Endothelial cell of umbilical vein (primary cell): ENCODE measurements at regions not wholly inside any gene's neighbourhood (a gene's known extent, or its start where the extent isn't known, plus 50 kb on each side); places are given as distances from the start of the nearest gene placed in this dataset.

Source experiments
- BruUV-seq: library from RNA; stranded (reverse); fragments of 400-500 nt; replicated peaks from 2 replicates; lab custom pipeline; 2021; lab: Mats Ljungman, UMichigan
- CTCF ChIA-PET: fragments of 300-600, 350-600 bp; sonication (Branson Sonifier 250); formaldehyde crosslinking; loops from one replicate; lab custom pipeline; 2021; ENCODE audit warnings: antibody characterized with exemption, inconsistent platforms; lab: Charles Lee
- POLR2A ChIA-PET: fragments of 300-600, 350-600 bp; sonication (Branson Sonifier 250); formaldehyde crosslinking; loops from one replicate; lab custom pipeline; 2021; ENCODE audit warnings: antibody characterized with exemption, inconsistent platforms; lab: Charles Lee
- DNase-seq: peaks from one replicate; pipeline ENCODE4 v3.0.0-alpha.2; 2011; ENCODE audit warnings: low read depth, low spot score
- FAIRE-seq: peaks from 2 replicates; lab custom pipeline; 2011; peaks lifted over from hg19 to GRCh38; lab: Jason Lieb, UNC
- H2AFZ ChIP-seq: 2 replicates; pipeline ENCODE4 v1.6.0; 2012; ENCODE audit warnings: low read depth, low read length, control low read depth, inconsistent platforms
- H3K27ac ChIP-seq: 2 replicates; pipeline ENCODE4 v1.5.1; 2011; ENCODE audit warnings: low read depth, mild to moderate bottlenecking, control low read depth, low read length, moderate library complexity; ENCODE audit not compliant: insufficient read depth
- H3K27me3 ChIP-seq, 2 experiments: 2 replicates each; pipeline versions ENCODE4 v1.6.0 to v1.6.1; 2011; ENCODE audit warnings: low read length in 2 of 2, mixed read lengths in 1 of 2; ENCODE audit not compliant: control insufficient read depth in 2 of 2, insufficient read depth in 2 of 2
- H3K36me3 ChIP-seq, 2 experiments: 2 replicates in 1 of 2; 3 replicates in 1 of 2; pipeline ENCODE4 v1.5.1; 2011; ENCODE audit warnings: low read length in 2 of 2, mild to moderate bottlenecking in 1 of 2, moderate library complexity in 1 of 2; ENCODE audit not compliant: control insufficient read depth in 2 of 2, insufficient read depth in 2 of 2; ENCODE audit errors: extremely low read depth in 1 of 2
- H3K4me1 ChIP-seq: 3 replicates; pipeline ENCODE4 v1.5.1; 2011; ENCODE audit warnings: mild to moderate bottlenecking, low read length; ENCODE audit not compliant: control insufficient read depth, insufficient read depth; ENCODE audit errors: extremely low read depth
- H3K4me2 ChIP-seq: 2 replicates; pipeline ENCODE4 v1.6.1; 2011; ENCODE audit warnings: low read length, control low read depth, mixed read lengths; ENCODE audit not compliant: insufficient read depth
- H3K4me3 ChIP-seq, 3 experiments: fragments of 200-600 bp in 1 of 3; sonication (generic), shearing (Covaris generic) in 1 of 3; replicated peaks in 1 of 3; 2 replicates each; pipeline ENCODE4 v1.5.1; 2011 to 2016; ENCODE audit warnings: control low read depth in 3 of 3, low read length in 3 of 3, mild to moderate bottlenecking in 2 of 3, inconsistent platforms in 1 of 3, low read depth in 1 of 3, moderate library complexity in 1 of 3; ENCODE audit not compliant: insufficient read depth in 1 of 3
- H3K79me2 ChIP-seq: 2 replicates; pipeline ENCODE4 v1.6.0; 2012; ENCODE audit warnings: low read length, inconsistent platforms; ENCODE audit not compliant: control insufficient read depth, insufficient read depth
- H3K9ac ChIP-seq: replicated peaks from 2 replicates; pipeline ENCODE3; 2011; ENCODE audit warnings: low read length, control low read depth; ENCODE audit not compliant: insufficient read depth; ENCODE audit errors: extremely low read depth
- H3K9me1 ChIP-seq: replicated peaks from 3 replicates; pipeline ENCODE4 v1.6.0; 2011; ENCODE audit warnings: mild to moderate bottlenecking, low read length; ENCODE audit not compliant: control insufficient read depth, insufficient read depth; ENCODE audit errors: extremely low read depth
- H3K9me3 ChIP-seq: replicated peaks from 2 replicates; pipeline ENCODE4 v1.5.1; 2012; ENCODE audit warnings: low read length, inconsistent platforms; ENCODE audit not compliant: control insufficient read depth, insufficient read depth
- H4K20me1 ChIP-seq: replicated peaks from 2 replicates; pipeline ENCODE3; 2011; ENCODE audit warnings: mild to moderate bottlenecking, low read length; ENCODE audit not compliant: control insufficient read depth, insufficient read depth; ENCODE audit errors: extremely low read depth
- FOS ChIP-seq: IDR thresholded peaks from 2 replicates; pipeline ENCODE4 v1.6.1; 2011; ENCODE audit warnings: mild to moderate bottlenecking, low read length, moderate library complexity, borderline replicate concordance; ENCODE audit not compliant: insufficient read depth
- GATA2 ChIP-seq: IDR thresholded peaks from 2 replicates; pipeline ENCODE4 v1.7.0; 2011; ENCODE audit warnings: low read depth, mild to moderate bottlenecking, moderate library complexity, mixed read lengths, low read length; ENCODE audit not compliant: insufficient read length, insufficient read depth
- dilution Hi-C: fragments of 300-500 bp; cut with MboI; formaldehyde crosslinking; loops from one replicate; pipeline ENCODE4 v1.15.0; 2019; ENCODE audit warnings: low sequenced_read_pairs; ENCODE audit not compliant: extremely low pct_ligation_motif_present
- intact Hi-C: fragments of 100-400 bp; cut with micrococcal nuclease; formaldehyde crosslinking; loops from one replicate; pipeline ENCODE4 v1.10.0; 2022
- TF ChIP-seq, protein P1 (sequence below): IDR thresholded peaks from 2 replicates; pipeline ENCODE4 v1.6.1; 2011; ENCODE audit not compliant: insufficient read depth, insufficient read length
- TF ChIP-seq, protein P2 (sequence below), 2 donors: IDR thresholded peaks; 1 replicate in 1 of 2; 2 replicates in 1 of 2; pipeline ENCODE4 v1.5.1; 2011; ENCODE audit warnings: low read length in 2 of 2, mild to moderate bottlenecking in 2 of 2, moderate library complexity in 2 of 2, control low read depth in 1 of 2, inconsistent platforms in 1 of 2, low read depth in 1 of 2; ENCODE audit not compliant: insufficient read depth in 1 of 2; ENCODE audit errors: extremely low read depth in 1 of 2

DNA sequence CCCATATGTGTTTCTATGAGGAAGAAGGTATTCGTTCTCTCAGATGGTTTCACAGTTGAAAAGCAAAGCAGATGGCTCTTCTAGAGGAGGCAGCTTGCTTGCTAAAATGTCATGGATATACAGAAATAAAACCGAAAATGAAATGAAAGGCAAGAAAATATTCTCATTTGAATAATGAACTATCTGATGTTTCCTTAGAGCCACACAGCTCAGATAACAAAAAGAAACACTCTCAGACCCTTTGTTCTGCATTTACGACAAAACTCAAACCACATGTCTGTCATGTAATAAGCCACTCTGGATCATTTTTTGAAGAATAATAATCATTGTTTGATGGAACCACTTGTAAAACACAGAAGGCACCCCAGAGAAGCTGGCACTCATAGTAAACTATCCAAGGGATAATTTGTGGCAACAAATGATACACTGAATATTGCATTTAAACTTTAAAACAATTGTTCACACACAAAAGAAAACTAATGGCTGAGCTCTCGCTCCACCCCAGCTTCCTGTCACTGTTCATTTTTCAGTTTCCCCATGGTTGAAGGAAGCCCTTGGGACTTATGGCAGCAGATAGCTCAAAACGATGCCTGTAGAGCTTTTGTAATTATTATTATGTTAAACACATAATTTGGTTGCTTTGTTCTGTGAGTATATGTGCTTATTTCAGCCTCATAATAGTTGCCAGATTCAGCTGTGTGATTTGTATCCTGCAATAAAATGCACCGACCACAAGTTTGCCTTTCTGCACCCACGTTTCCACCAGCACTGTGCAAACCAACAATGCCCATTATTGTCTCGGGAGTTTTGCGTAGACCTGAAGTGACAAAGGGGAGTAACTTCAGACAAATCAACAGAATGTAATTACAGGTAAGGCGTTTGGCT lies 256.0 kb downstream of the TMEM167A start:
- POLR2A ChIA-PET, result no interaction called here
- no peak for DNase-seq
- H3K9me3 ChIP-seq, result no peaks in the 10 kb centered on the region
- dilution Hi-C loops, result no loop called here
- FAIRE-seq, result no peak
- no peaks in the 10 kb centered on the region for H3K79me2 ChIP-seq
- no peaks in the 10 kb centered on the region for H3K27me3 ChIP-seq
- CTCF ChIA-PET, result no interaction called here
- no peak overlapping the region for H3K4me2 ChIP-seq
- no peaks in the 10 kb centered on the region for H4K20me1 ChIP-seq
- intact Hi-C loops, result no loop called here
- BruUV-seq, result no TSS peak
- H3K36me3 ChIP-seq, result no peaks in the 10 kb centered on the region
- no peak overlapping the region for H3K4me3 ChIP-seq
- H2AFZ ChIP-seq, result no peak overlapping the region
- H3K9me1 ChIP-seq, result no peaks in the 10 kb centered on the region
- H3K27ac ChIP-seq, result no peak overlapping the region
- no peak overlapping the region for H3K9ac ChIP-seq
- no peak for TF ChIP-seq FOS
- H3K4me1 ChIP-seq, result no peaks in the 10 kb centered on the region

DNA sequence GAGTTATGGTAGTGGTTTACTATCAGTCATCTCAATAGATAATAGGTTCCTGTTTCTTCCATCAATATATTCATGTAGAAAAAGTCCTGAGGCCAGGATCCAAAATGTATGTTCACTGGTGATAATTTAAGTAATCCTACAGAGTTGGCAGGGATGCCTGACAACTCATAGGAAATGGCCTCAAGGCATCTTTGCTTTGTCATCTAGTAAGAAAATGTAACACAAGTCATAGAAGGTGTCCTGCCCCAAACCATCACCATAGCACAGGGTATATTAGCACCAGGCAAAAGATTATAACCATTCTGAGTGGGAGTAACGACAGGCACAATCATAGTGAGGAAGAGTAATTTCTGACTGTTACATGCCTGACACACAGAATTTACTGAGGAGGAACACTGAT lies 257.0 kb downstream of the TMEM167A start:
- no peak for DNase-seq
- Histone ChIP-seq H3K4me1 (no peaks in the 10 kb centered on the region), H3K27ac (no peak overlapping the region), H3K27me3 (no peaks in the 10 kb centered on the region), H3K9ac (no peak overlapping the region), H3K36me3 (no peaks in the 10 kb centered on the region), H3K79me2 (no peaks in the 10 kb centered on the region), H2AFZ (no peak overlapping the region), H4K20me1 (no peaks in the 10 kb centered on the region), H3K9me3 (no peaks in the 10 kb centered on the region), H3K4me2 (no peak overlapping the region), H3K9me1 (no peaks in the 10 kb centered on the region), H3K4me3 (no peak overlapping the region)
- dilution Hi-C loops (no loop called here), intact Hi-C loops (no loop called here)
- no TSS peak for BruUV-seq
- ChIA-PET POLR2A (no interaction called here), CTCF (no interaction called here)
- TF ChIP-seq GATA2, result no peak
- TF ChIP-seq, protein P1, sequence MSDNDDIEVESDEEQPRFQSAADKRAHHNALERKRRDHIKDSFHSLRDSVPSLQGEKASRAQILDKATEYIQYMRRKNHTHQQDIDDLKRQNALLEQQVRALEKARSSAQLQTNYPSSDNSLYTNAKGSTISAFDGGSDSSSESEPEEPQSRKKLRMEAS, result no peak
- TF ChIP-seq, protein P2, sequence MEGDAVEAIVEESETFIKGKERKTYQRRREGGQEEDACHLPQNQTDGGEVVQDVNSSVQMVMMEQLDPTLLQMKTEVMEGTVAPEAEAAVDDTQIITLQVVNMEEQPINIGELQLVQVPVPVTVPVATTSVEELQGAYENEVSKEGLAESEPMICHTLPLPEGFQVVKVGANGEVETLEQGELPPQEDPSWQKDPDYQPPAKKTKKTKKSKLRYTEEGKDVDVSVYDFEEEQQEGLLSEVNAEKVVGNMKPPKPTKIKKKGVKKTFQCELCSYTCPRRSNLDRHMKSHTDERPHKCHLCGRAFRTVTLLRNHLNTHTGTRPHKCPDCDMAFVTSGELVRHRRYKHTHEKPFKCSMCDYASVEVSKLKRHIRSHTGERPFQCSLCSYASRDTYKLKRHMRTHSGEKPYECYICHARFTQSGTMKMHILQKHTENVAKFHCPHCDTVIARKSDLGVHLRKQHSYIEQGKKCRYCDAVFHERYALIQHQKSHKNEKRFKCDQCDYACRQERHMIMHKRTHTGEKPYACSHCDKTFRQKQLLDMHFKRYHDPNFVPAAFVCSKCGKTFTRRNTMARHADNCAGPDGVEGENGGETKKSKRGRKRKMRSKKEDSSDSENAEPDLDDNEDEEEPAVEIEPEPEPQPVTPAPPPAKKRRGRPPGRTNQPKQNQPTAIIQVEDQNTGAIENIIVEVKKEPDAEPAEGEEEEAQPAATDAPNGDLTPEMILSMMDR (IDR thresholded peaks at IDR 0.05; ENCODE audit: extremely low read depth in 1 of 2, insufficient read depth in 1 of 2, low read depth in 1 of 2, low read length in 2 of 2), result no peak
- no peak for TF ChIP-seq FOS
- no peak for FAIRE-seq
